GM18858 (cell line): ENCODE measurements at regions not wholly inside any gene's neighbourhood (a gene's known extent, or its start where the extent isn't known, plus 50 kb on each side); places are given as distances from the start of the nearest gene placed in this dataset.

Source experiments
- ATAC-seq: cut with Tn5 transposase; IDR thresholded peaks from one replicate; pipeline ENCODE4 v1.9.1; 2021; ENCODE audit not compliant: unreplicated experiment

- no peak for ATAC-seq
Observed at GRCh38 chr12:20213723-20214625, 154.4 kb upstream of the PDE3A start.

GRCh38 chr12:20220339-20220738, 148.0 kb upstream of the PDE3A start:
- ATAC-seq, result no peak

GRCh38 chr12:20232931-20233675, 135.2 kb upstream of the PDE3A start:
- no peak for ATAC-seq

GRCh38 chr12:20234474-20234873, 133.9 kb upstream of the PDE3A start:
- ATAC-seq, result no peak

GRCh38 chr12:20237091-20237490, 131.2 kb upstream of the PDE3A start:
- no peak for ATAC-seq

- no peak for ATAC-seq
Observed at GRCh38 chr12:20245491-20245890, 122.8 kb upstream of the PDE3A start.

- ATAC-seq, result no peak
Observed at GRCh38 chr12:20248646-20249045, 119.7 kb upstream of the PDE3A start.

GRCh38 chr12:20250761-20251160, 117.6 kb upstream of the PDE3A start:
- no peak for ATAC-seq

- no peak for ATAC-seq
Observed at GRCh38 chr12:20257311-20257710, 111.0 kb upstream of the PDE3A start.

- no peak for ATAC-seq
Observed at GRCh38 chr12:20259786-20260185, 108.6 kb upstream of the PDE3A start.

- ATAC-seq, result no peak
Observed at GRCh38 chr12:20260851-20261250, 107.5 kb upstream of the PDE3A start.

- ATAC-seq, result no peak
Observed at GRCh38 chr12:20262119-20262518, 106.2 kb upstream of the PDE3A start.

- no peak for ATAC-seq
Observed at GRCh38 chr12:20264026-20264425, 104.3 kb upstream of the PDE3A start.

GRCh38 chr12:20264608-20265114, 103.7 kb upstream of the PDE3A start:
- no peak for ATAC-seq

- ATAC-seq, result no peak
Observed at GRCh38 chr12:20268121-20268732, 100.1 kb upstream of the PDE3A start.

- no peak for ATAC-seq
Observed at GRCh38 chr12:20268771-20269170, 99.6 kb upstream of the PDE3A start.

GRCh38 chr12:20269337-20270067, 98.8 kb upstream of the PDE3A start:
- ATAC-seq, result no peak

- no peak for ATAC-seq
Observed at GRCh38 chr12:20270557-20270956, 97.8 kb upstream of the PDE3A start.

GRCh38 chr12:20272161-20272560, 96.2 kb upstream of the PDE3A start:
- ATAC-seq, result no peak

- ATAC-seq, result no peak
Observed at GRCh38 chr12:20272801-20273200, 95.5 kb upstream of the PDE3A start.

- no peak for ATAC-seq
Observed at GRCh38 chr12:20274008-20274407, 94.3 kb upstream of the PDE3A start.
